HAP-1 (cell line): ENCODE measurements at regions not wholly inside any gene's neighbourhood (a gene's known extent, or its start where the extent isn't known, plus 50 kb on each side); places are given as distances from the start of the nearest gene placed in this dataset.
A peak's percentile ranks its signal among the peaks of the same experiment; 100 is the strongest.

Experiments
- DNase-seq, 2 experiments: peaks; one replicate each; pipeline ENCODE4 v3.0.0-alpha.2; 2016 to 2020; ENCODE audit warnings: low spot score in 2 of 2
- H3K27me3 ChIP-seq: fragments of 250-450 bp; sonication (Bioruptor Pico); 2 replicates; pipeline ENCODE4 v1.5.1; 2020; ENCODE audit warnings: low read depth, mild to moderate bottlenecking, moderate library complexity
- H3K36me3 ChIP-seq: fragments of 250-450 bp; sonication (Bioruptor Pico); replicated peaks from 2 replicates; pipeline ENCODE4 v1.5.1; 2020; ENCODE audit warnings: mild to moderate bottlenecking
- H3K4me1 ChIP-seq: fragments of 250-450 bp; sonication (Bioruptor Pico); 2 replicates; pipeline ENCODE4 v1.5.1; 2020; ENCODE audit warnings: mild to moderate bottlenecking
- H3K4me3 ChIP-seq: fragments of 250-450 bp; sonication (Bioruptor Pico); 2 replicates; pipeline ENCODE4 v1.5.1; 2020; ENCODE audit warnings: mild to moderate bottlenecking, moderate library complexity
- H3K9me3 ChIP-seq: fragments of 250-450 bp; sonication (Bioruptor Pico); 2 replicates; pipeline ENCODE4 v1.5.1; 2020; ENCODE audit warnings: mild to moderate bottlenecking, moderate library complexity
- in situ Hi-C: fragments of 300-500 bp; cut with MboI; formaldehyde crosslinking; loops from 3 replicates; pipeline ENCODE4 v1.14.3; 2020; ENCODE audit warnings: low sequenced_read_pairs, inconsistent platforms, mixed read lengths

DNA sequence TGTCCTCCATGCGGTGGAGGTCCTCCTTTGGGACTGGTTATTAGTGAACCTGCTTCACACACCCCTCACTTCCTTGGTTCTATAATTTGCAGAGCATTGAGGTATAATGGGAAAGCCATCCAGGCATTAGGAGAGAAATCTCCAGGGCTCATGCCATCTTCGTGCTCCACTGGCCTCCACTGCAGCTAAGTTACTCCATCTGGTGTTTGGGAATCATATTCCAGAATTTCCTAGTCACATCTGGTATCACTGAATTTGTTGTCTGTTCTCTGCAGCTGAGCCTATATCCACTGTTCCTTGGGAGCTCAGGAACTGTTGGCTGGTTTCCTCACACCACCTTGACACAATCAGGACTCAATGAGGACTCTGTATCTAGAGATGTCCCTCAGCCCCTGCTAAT lies 173.0 kb upstream of the TSHZ2 start:
- in situ Hi-C loops: no loop called here
- no peaks in the 10 kb centered on the region for H3K27me3 ChIP-seq
- H3K4me1 ChIP-seq: no peaks in the 10 kb centered on the region
- no peak for DNase-seq
- H3K36me3 ChIP-seq: no peaks in the 10 kb centered on the region
- no peaks in the 10 kb centered on the region for H3K9me3 ChIP-seq
- no peak overlapping the region for H3K4me3 ChIP-seq

DNA sequence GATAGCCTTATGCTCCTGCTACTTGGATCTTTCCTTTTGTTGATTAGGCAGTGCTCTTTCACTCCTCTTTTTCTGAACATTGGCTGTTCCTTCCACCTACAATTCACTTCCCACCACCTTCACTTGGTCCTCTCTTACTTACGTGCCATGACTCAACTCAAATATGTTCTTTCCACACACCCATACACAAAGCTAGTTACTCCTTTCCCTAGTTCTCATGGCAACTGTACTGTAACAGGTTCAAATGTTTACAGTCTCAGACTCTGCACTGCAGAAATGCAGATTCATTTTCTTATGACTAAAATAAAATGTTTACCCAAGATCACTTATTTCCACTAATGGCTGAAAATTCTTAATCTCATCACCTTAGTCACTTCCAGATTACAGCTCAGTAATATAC lies 174.0 kb upstream of the TSHZ2 start:
- H3K4me1 ChIP-seq: no peaks in the 10 kb centered on the region
- H3K36me3 ChIP-seq: no peaks in the 10 kb centered on the region
- no peaks in the 10 kb centered on the region for H3K9me3 ChIP-seq
- in situ Hi-C loops: no loop called here
- no peaks in the 10 kb centered on the region for H3K27me3 ChIP-seq
- H3K4me3 ChIP-seq: no peak overlapping the region
- no peak for DNase-seq

DNA sequence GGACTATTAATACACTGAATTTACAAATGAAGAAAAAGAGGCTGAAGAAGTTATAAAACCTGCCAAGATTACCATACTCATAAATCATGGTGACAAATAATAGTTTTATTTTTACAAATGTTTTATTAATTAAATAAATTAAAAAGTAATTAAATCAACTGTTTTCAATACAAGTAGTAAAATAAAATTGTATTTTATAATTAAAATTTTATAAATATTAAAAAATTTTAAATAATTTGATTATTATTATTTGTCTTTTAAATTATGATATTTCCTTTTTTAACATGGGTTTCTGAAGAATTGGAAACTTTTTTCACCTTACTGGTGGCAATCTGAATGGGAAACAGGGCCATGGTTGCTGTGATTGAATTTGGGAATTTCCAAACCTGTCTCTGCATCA lies 177.3 kb upstream of the TSHZ2 start:
- Histone ChIP-seq H3K9me3 (no peaks in the 10 kb centered on the region), H3K4me3 (no peak overlapping the region), H3K4me1 (no peaks in the 10 kb centered on the region), H3K36me3 (no peaks in the 10 kb centered on the region), H3K27me3 (no peaks in the 10 kb centered on the region)
- in situ Hi-C loops: no loop called here
- DNase-seq: no peak

DNA sequence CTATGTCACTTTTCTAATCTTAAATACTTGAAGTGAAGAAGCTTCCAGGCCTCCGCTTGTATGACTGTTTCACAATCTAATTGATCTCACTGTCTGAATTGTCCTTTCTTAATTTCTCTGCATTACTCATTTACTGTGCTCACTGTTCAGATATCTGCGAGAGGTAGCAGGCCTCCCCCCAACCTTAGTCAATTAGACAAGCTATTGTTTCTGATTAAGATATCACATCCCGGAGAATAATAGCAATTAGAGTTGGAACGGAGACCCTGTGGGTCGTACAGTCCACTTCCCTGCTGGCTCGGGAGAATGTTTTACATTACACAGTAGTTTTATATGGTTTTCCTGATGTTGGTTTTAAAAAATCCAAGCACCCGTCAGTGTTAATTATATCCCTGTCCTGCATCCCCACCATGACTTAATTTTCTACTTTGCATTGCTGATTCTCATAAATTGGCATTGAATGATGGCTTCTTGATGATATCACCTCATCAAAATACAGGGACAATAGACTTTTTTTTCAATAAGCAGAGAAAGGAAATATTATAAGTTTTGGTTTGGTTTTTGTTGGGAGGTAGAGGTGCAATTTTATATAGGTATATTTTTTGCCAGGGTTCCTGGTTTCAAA lies 178.7 kb upstream of the TSHZ2 start:
- H3K9me3 ChIP-seq: no peaks in the 10 kb centered on the region
- DNase-seq: no peak
- H3K27me3 ChIP-seq: no peaks in the 10 kb centered on the region
- no peaks in the 10 kb centered on the region for H3K36me3 ChIP-seq
- in situ Hi-C loops: no loop called here
- H3K4me1 ChIP-seq: no peaks in the 10 kb centered on the region
- H3K4me3 ChIP-seq: no peak overlapping the region

DNA sequence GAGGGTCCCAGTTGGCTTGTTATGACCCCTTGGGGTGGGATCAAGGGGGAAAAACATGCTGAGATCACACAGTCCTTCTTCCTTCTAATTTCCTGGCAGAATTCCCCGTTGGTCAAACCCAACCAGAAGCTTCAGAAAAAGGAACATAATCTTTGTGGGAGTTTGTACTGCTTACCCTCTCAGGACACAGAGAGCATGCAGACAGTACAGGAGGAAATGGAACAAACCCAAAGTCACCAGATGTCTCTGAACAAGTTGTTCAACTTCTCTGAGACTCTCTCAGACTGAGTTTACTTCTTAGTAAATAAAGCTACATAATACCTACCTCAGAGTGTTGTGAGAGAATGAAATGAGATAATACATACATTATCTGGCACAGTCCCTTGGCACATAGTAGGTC lies 181.1 kb upstream of the TSHZ2 start:
- no peak for DNase-seq
- in situ Hi-C loops: no loop called here
- Histone ChIP-seq H3K36me3 (no peaks in the 10 kb centered on the region), H3K4me3 (no peak overlapping the region), H3K4me1 (no peaks in the 10 kb centered on the region), H3K27me3 (no peaks in the 10 kb centered on the region), H3K9me3 (no peaks in the 10 kb centered on the region)

DNA sequence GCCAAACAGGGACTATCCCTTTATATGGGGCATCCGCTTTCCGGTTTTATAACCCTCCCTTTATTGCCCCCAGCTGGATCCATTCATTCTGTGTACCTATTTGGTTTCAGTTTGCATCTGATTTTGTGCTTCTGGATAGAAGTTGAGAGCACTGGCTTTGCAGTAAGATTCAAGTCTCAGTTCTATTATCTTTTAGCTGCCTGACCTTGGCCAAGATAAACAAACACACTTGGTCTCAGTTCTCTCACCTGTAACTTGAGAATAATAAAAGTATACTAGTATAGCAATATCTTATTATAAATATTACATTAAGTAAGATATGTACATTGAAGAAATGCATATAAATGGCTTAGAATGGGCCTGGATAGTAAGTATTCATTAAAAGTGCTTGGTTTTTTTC lies 182.4 kb upstream of the TSHZ2 start:
- Histone ChIP-seq H3K4me1 (no peaks in the 10 kb centered on the region), H3K36me3 (no peaks in the 10 kb centered on the region), H3K4me3 (no peak overlapping the region), H3K27me3 (no peaks in the 10 kb centered on the region), H3K9me3 (no peaks in the 10 kb centered on the region)
- in situ Hi-C loops: no loop called here
- DNase-seq: no peak

DNA sequence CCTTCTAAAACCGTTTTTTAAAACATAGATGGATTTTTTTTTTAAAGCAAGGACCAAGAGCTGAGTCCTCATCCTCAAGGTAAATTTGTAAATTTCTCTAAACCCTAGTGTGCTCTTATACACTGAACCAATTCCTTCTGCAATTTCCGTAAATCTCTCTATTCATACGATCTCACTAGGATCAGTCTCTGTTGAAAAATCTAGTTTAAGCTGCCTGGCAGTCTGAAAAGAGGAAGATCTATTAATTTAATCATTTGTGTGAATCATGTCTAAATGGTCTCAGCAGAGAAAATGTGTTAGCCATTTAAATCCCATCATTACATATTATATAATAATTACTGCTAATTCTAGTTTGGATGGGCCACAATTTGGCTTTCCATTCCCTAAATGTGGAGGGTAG lies 184.2 kb upstream of the TSHZ2 start:
- H3K36me3 ChIP-seq: no peaks in the 10 kb centered on the region
- no peaks in the 10 kb centered on the region for H3K27me3 ChIP-seq
- H3K4me3 ChIP-seq: no peak overlapping the region
- H3K9me3 ChIP-seq: no peaks in the 10 kb centered on the region
- no peak for DNase-seq
- no peaks in the 10 kb centered on the region for H3K4me1 ChIP-seq
- in situ Hi-C loops: no loop called here

DNA sequence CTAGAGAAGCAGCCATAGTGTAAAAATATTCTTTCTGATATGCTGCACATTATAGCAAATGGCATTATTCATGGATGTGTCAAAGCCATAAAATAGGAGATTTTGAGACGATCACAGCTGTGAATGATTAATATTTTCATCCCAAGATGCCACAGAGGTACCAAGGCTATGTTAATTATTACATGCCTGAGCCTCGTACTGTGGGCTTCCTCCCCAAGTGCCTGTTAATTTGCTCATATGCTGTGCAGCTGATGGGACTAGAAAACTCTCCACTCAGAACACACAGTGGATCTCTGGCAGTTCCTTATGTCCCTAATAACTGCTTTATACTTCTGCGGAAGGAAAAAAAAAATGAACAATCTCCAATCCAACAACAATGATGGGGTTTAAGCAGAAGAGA lies 184.9 kb upstream of the TSHZ2 start:
- DNase-seq: no peak
- H3K36me3 ChIP-seq: no peaks in the 10 kb centered on the region
- no peaks in the 10 kb centered on the region for H3K27me3 ChIP-seq
- in situ Hi-C loops: no loop called here
- no peaks in the 10 kb centered on the region for H3K9me3 ChIP-seq
- no peak overlapping the region for H3K4me3 ChIP-seq
- H3K4me1 ChIP-seq: no peaks in the 10 kb centered on the region

DNA sequence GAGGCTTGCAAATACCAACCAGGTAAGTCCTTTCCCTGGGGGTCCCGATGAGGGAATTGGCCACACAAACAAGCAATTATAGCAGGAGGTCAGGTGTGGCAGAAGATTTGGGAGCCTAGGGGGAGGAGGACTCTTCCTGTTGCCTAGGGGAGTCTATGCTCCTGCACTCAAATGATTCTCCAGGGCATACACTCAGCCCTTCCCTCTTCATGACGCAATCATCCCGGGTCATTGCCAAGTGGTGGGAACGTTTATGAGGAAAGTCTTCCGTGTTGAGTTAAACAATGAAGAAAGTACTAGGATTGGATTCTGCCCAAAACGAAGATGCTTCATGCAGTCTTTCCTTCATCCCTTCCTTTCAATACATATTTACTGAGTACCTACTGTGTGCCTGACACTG lies 186.5 kb upstream of the TSHZ2 start:
- H3K27me3 ChIP-seq: no peaks in the 10 kb centered on the region
- no peak for DNase-seq
- in situ Hi-C loops: no loop called here

DNA sequence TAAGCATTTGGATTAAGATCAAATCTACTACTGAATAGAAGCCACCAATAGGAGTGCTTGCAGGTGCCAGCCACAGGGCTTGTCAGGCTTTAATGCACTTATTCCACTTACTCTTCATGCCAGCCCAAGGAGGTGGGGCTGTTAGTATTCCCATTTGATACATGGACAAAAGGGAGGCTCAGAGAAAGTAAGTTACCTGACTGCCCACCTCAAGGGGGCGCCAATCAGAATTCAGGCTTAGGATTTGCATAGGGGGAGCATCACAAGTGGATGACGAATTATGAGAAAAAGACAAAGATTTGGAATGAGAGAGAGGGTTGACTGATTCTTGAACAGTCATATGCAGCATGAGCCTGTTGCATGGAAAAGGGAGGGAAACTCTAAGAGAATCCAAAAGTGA lies 188.4 kb upstream of the TSHZ2 start:
- in situ Hi-C loops: no loop called here
- Histone ChIP-seq H3K4me1 (no peaks in the 10 kb centered on the region), H3K9me3 (no peaks in the 10 kb centered on the region), H3K36me3 (no peaks in the 10 kb centered on the region), H3K27me3 (no peaks in the 10 kb centered on the region; the same call in 1 of the 2 replicates), H3K4me3 (no peak overlapping the region)
- peak; percentile 16 to 52 for DNase-seq

More for the DNA sequence above, 186.5 kb upstream of the TSHZ2 start:
- Histone ChIP-seq H3K9me3 (no peaks in the 10 kb centered on the region), H3K4me3 (no peak overlapping the region), H3K4me1 (no peaks in the 10 kb centered on the region), H3K36me3 (no peaks in the 10 kb centered on the region)

DNA sequence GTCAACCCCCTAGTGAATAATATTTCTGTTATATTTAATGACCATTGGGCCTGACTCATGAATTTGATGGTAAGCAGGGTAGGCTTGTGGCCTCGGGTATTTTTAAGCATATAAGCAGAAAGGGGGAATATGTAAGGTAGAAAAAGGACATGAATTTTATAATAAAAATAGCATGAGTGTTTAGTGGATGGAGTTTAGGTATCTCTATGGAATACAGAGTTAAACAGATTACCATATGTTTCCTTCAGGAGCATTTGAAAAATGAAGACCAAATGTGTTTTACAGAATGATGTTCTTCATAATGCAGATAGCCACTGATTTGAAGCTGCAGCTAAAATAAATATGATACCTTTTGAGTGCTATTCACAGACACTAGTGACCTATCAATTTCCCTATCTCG lies 191.7 kb upstream of the TSHZ2 start:
- Histone ChIP-seq H3K27me3 (no peaks in the 10 kb centered on the region; the same call in 1 of the 2 replicates), H3K9me3 (no peaks in the 10 kb centered on the region), H3K4me1 (no peaks in the 10 kb centered on the region), H3K4me3 (no peak overlapping the region), H3K36me3 (no peaks in the 10 kb centered on the region)
- in situ Hi-C loops: no loop called here
- DNase-seq: no peak

DNA sequence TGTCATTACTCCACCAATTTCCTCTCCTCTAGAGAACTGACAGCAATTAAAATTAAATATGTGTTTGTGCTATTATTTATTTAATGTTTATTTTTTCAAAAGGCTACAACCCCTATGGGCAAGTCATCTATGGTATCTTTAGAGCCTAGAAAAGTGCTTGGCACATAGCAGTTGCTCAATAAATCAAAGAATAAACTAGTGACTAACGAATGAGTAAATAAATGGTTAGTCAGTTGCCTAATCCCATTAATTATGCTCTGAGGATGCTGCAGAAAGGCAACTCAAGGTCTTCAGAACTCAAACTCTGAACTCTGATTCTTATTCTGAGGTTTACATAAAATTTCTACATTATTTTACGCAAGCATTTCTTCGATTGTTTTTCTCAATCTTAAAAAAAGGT lies 193.0 kb upstream of the TSHZ2 start:
- in situ Hi-C loops: no loop called here

DNA sequence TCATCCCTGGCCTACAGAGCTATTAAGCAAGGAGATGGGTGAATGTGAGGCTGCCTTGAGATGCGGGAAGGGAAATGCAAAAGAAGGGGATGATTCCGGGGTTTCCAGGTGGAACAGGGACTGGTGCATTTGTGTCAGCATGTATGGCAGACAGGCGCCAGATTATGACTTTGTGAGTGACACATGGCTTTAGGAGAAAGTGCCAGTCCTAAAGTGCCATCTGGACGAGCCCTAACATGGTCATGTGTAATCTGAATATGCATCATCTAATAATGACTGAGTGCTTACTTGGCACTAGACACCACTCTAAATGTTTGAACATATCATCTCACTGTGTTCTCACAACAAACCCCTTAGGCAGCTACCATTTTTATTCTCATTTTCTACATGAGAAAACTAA lies 195.0 kb upstream of the TSHZ2 start:
- no peaks in the 10 kb centered on the region; the same call in 1 of the 2 replicates for H3K27me3 ChIP-seq
- no peak overlapping the region for H3K4me3 ChIP-seq
- H3K4me1 ChIP-seq: no peaks in the 10 kb centered on the region
- no peaks in the 10 kb centered on the region for H3K9me3 ChIP-seq
- no peaks in the 10 kb centered on the region for H3K36me3 ChIP-seq
- in situ Hi-C loops: no loop called here
- DNase-seq: no peak

More for the DNA sequence above, 193.0 kb upstream of the TSHZ2 start:
- Histone ChIP-seq H3K27me3 (no peaks in the 10 kb centered on the region; the same call in 1 of the 2 replicates), H3K36me3 (no peaks in the 10 kb centered on the region), H3K9me3 (no peaks in the 10 kb centered on the region), H3K4me1 (no peaks in the 10 kb centered on the region), H3K4me3 (no peak overlapping the region)
- no peak for DNase-seq

DNA sequence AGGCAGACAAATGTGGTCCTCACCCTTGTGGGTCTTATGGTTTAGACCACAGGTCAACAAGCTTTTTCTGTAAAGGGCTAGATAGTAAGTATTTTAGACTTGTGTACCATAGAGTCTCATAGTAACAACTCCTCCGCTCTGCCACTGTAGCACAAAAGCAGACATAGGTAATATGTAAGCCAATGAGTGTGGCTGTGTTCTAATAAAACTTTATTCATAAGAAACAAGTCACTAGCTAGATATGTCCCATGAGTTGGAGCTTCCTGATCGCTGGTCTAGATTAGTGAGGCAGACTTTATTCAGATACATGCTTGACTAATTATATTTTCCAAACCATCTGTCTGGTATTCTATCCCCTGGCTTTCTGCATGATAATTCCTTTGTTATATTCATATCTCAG lies 196.4 kb upstream of the TSHZ2 start:
- Histone ChIP-seq H3K36me3 (no peaks in the 10 kb centered on the region), H3K27me3 (no peaks in the 10 kb centered on the region; the same call in 1 of the 2 replicates), H3K4me1 (no peaks in the 10 kb centered on the region), H3K4me3 (no peak overlapping the region), H3K9me3 (no peaks in the 10 kb centered on the region)
- DNase-seq: no peak
- in situ Hi-C loops: no loop called here

DNA sequence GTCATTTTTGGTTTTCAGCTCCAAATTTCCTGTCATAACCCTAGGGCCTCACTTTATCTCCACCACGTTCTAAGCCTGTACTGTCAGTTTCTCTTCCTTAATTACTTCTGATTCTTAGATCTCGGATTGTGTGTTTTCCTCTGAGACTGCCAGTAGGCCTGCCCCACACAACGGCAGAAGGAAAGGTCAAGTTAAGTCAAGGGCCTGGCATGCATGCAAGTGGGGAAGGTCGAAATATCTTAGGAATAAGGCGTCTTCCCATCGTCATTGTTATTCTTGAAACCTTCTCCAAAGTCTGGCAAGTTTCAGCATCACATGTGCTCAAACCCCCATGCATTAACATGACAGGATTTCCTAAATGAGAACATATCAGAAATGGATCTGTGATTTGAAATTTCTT lies 203.5 kb upstream of the TSHZ2 start:
- H3K4me1 ChIP-seq: no peaks in the 10 kb centered on the region
- DNase-seq: no peak
- H3K36me3 ChIP-seq: no peaks in the 10 kb centered on the region
- no peaks in the 10 kb centered on the region for H3K27me3 ChIP-seq
- in situ Hi-C loops: no loop called here
- H3K9me3 ChIP-seq: no peaks in the 10 kb centered on the region
- no peak overlapping the region for H3K4me3 ChIP-seq
